Thyroid gland (tissue), 4 donors: ENCODE measurements at regions not wholly inside any gene's neighbourhood (a gene's known extent, or its start where the extent isn't known, plus 50 kb on each side); places are given as distances from the start of the nearest gene placed in this dataset.

Experiments used
- DNase-seq, 2 donors: peaks; one replicate each; pipeline ENCODE4 v3.0.0-alpha.2; 2019
- H3K27ac ChIP-seq, 3 donors: fragments of 200-600 bp; sonication (generic); 1 replicate in 2 of 3; 2 replicates in 1 of 3; pipeline ENCODE4 v1.5.1; 2016 to 2019; ENCODE audit warnings: mild to moderate bottlenecking in 1 of 3, moderate library complexity in 1 of 3
- H3K27me3 ChIP-seq: fragments of 200-600 bp; sonication (generic); one replicate; pipeline ENCODE4 v1.5.1; 2019
- H3K36me3 ChIP-seq, 2 donors: fragments of 200-600 bp; sonication (generic); one replicate each; pipeline ENCODE4 v1.5.1; 2016 to 2019
- H3K4me1 ChIP-seq, 2 donors: fragments of 200-600 bp; sonication (generic); one replicate each; pipeline ENCODE4 v1.5.1; 2017 to 2019
- H3K4me3 ChIP-seq, 3 donors: fragments of 200-600 bp; sonication (generic); replicated peaks in 1 of 3; 1 replicate in 2 of 3; 2 replicates in 1 of 3; pipeline ENCODE4 v1.5.1; 2016; ENCODE audit warnings: mild to moderate bottlenecking in 1 of 3
- H3K9me3 ChIP-seq: fragments of 200-600 bp; sonication (generic); one replicate; pipeline ENCODE4 v1.5.1; 2017
- CTCF ChIP-seq, 6 experiments: fragments of 200-600 bp in 3 of 6; fragments of 450-650 bp in 3 of 6; sonication (generic) in 3 of 6; IDR thresholded peaks; one replicate each; pipeline ENCODE4 v1.5.1; 2016 to 2019; ENCODE audit warnings: antibody characterized with exemption in 6 of 6, mild to moderate bottlenecking in 2 of 6, inconsistent platforms in 1 of 6, moderate library complexity in 1 of 6
- POLR2A ChIP-seq, 2 donors: fragments of 450-650 bp; IDR thresholded peaks; one replicate each; pipeline ENCODE4 v1.6.1; 2017; ENCODE audit warnings: antibody characterized with exemption in 2 of 2, mild to moderate bottlenecking in 2 of 2, moderate library complexity in 1 of 2
- WGBS, 2 donors: methylation state at CpG; one replicate each; pipeline ENCODE4 v1.1.5; 2017; 5-methylcytosine and 5-hydroxymethylcytosine counted together
- intact Hi-C: fragments of 100-400 bp; cut with DNase I; formaldehyde crosslinking; loops from one replicate; pipeline ENCODE4 v1.15.1; 2023

DNA sequence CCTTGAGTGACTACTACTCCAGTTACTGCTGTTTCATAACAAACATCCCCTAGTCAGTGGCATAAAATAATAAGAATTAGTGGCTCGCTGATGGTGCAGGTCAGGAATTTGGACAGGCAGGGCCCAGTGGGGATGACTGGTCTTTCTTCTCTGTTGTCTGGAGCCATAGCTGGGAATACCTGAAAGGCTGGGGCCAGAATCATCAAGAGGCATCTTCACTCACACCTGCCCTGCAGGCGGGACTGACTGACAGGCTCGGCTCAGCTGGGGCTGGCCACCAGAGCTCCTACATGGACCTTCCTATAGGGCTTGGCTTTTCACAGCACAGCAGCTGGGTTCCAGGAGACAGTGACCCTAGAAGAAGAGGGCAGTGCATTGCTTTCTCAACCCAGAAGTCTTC, 148.8 kb upstream of the ATP10A start:
- Histone ChIP-seq H3K27ac (no peak overlapping the region), H3K36me3 (no peaks in the 10 kb centered on the region), H3K4me1 (no peaks in the 10 kb centered on the region), H3K4me3 (no peak overlapping the region), H3K9me3 (no peaks in the 10 kb centered on the region), H3K27me3 (no peaks in the 10 kb centered on the region)
- TF ChIP-seq POLR2A (IDR thresholded peaks at IDR 0.05) (no peak), CTCF (IDR thresholded peaks at IDR 0.05) (no peak)
- WGBS, 2 donors: 74 to 79% methylated on average over 3 of the region's 3 CpGs
- DNase-seq: no peak
- intact Hi-C loops: no loop called here

- H3K4me1 ChIP-seq: no peaks in the 10 kb centered on the region
- no peak for TF ChIP-seq POLR2A (IDR thresholded peaks at IDR 0.05)
- TF ChIP-seq CTCF (IDR thresholded peaks at IDR 0.05): no peak
- intact Hi-C loops: no loop called here
- WGBS, 2 donors: 82 to 84% methylated on average over 6 of the region's 6 CpGs
- H3K27ac ChIP-seq: no peak overlapping the region
- no peak overlapping the region for H3K4me3 ChIP-seq
- no peaks in the 10 kb centered on the region for H3K36me3 ChIP-seq
- H3K9me3 ChIP-seq: no peaks in the 10 kb centered on the region
- no peak for DNase-seq
- H3K27me3 ChIP-seq: no peaks in the 10 kb centered on the region
Observed at GRCh38 chr15:26007151-26007550, 144.0 kb upstream of the ATP10A start.

DNA sequence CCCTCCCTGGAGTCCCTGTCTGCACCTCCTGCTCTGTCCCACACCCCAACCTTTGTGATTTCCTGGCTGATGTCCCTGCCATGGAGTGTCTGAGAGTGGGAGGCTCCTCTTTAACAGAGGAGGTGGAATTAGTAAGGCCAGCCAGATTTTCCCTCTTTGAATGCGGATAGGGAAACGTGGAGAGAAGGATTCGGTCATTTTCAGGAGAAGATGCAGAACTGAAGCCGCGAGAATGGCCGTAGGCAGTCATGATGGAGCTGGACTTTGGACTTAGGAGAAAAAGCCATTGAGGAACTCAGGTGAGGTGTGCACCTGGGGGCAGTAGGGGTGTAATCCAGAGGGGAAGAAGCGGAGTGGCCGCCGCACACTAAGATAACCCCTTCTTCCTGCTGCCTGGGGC, 138.1 kb upstream of the ATP10A start:
- intact Hi-C loops: no loop called here
- H3K4me1 ChIP-seq: no peaks in the 10 kb centered on the region
- H3K27ac ChIP-seq: no peak overlapping the region
- H3K27me3 ChIP-seq: no peaks in the 10 kb centered on the region
- WGBS, 2 donors: 94 to 95% methylated on average over 9 of the region's 9 CpGs
- H3K4me3 ChIP-seq: no peak overlapping the region
- H3K9me3 ChIP-seq: no peaks in the 10 kb centered on the region
- no peaks in the 10 kb centered on the region for H3K36me3 ChIP-seq
- TF ChIP-seq POLR2A (IDR thresholded peaks at IDR 0.05): no peak
- no peak for TF ChIP-seq CTCF (IDR thresholded peaks at IDR 0.05)
- DNase-seq: no peak

DNA sequence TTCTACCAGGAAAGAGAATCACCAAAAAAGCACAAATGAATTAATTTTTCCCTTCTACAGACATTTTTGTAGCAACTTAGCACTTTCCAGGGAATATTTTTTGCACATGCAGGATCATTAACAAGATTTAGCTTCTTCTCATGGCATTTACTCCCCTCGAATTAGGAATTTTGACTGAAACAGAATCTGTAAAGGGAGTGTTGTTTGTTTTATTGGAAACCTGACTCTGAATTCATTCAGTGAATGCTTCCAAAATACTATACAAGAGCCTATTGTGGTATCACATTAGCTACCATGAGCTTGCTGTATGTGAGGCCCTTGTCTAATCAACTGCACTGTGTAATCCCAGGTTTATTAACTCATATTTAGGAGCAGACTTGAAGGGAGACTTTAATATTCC, 130.4 kb upstream of the ATP10A start:
- Histone ChIP-seq H3K27me3 (no peaks in the 10 kb centered on the region), H3K27ac (no peak overlapping the region), H3K4me3 (no peak overlapping the region), H3K4me1 (no peaks in the 10 kb centered on the region), H3K36me3 (no peaks in the 10 kb centered on the region), H3K9me3 (no peaks in the 10 kb centered on the region)
- intact Hi-C loops: no loop called here
- WGBS, 2 donors: 64 to 77% methylated on average over 1 of the region's 1 CpG
- TF ChIP-seq POLR2A (IDR thresholded peaks at IDR 0.05) (no peak), CTCF (IDR thresholded peaks at IDR 0.05) (no peak)
- no peak for DNase-seq

DNA sequence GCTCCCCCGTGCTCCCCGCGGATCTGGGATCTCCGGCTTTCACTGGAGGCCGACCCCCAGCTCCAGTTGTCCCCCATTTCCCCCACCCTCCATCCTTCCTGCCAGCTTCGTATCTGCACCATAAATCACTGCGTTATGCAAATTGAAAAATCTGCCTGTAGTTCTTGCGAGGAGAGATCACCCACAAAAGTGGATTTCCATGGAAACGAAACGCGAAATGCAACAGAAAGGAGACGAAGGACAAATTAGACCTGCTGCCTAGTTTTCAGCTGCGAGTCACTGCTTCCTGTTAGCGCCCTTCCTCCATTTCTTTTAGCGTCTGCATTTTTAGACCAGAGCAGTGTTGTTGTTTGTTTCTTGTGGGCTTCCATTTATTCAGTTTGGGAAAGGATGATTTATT, 127.1 kb upstream of the ATP10A start:
- Histone ChIP-seq H3K36me3 (no peaks in the 10 kb centered on the region), H3K27me3 (no peaks in the 10 kb centered on the region), H3K9me3 (no peaks in the 10 kb centered on the region), H3K4me3 (no peak overlapping the region), H3K27ac (no peak overlapping the region), H3K4me1 (no peaks in the 10 kb centered on the region)
- 90 to 91% methylated on average over 15 of the region's 15 CpGs for WGBS, 2 donors
- DNase-seq: no peak
- intact Hi-C loops: no loop called here
- no peak for TF ChIP-seq CTCF (IDR thresholded peaks at IDR 0.05)
- no peak for TF ChIP-seq POLR2A (IDR thresholded peaks at IDR 0.05)
